Trophoblast cell (in vitro differentiated cells and primary cell): ENCODE measurements at regions not wholly inside any gene's neighbourhood (a gene's known extent, or its start where the extent isn't known, plus 50 kb on each side); places are given as distances from the start of the nearest gene placed in this dataset.

ENCODE experiments used
- DNase-seq, 2 donors: peaks; one replicate each; pipeline ENCODE4 v3.0.0-alpha.2; 2016
- H2AFZ ChIP-seq: 2 replicates; pipeline ENCODE4 v1.6.1; 2013; ENCODE audit warnings: low read length, moderate library complexity, mild to moderate bottlenecking; ENCODE audit not compliant: insufficient read depth, poor library complexity
- H2AK5ac ChIP-seq: 2 replicates; pipeline ENCODE4 v1.6.1; 2013; ENCODE audit warnings: mild to moderate bottlenecking, low read length
- H2BK120ac ChIP-seq: 2 replicates; pipeline ENCODE4 v1.6.1; 2013; ENCODE audit warnings: low read length, mild to moderate bottlenecking, moderate library complexity; ENCODE audit not compliant: insufficient read depth, poor library complexity
- H2BK12ac ChIP-seq: 2 replicates; pipeline ENCODE4 v1.6.1; 2013; ENCODE audit warnings: mild to moderate bottlenecking, low read length, moderate library complexity
- H2BK5ac ChIP-seq: 2 replicates; pipeline ENCODE4 v1.6.1; 2013; ENCODE audit warnings: low read length, low read depth, moderate library complexity, mild to moderate bottlenecking; ENCODE audit not compliant: poor library complexity
- H3K14ac ChIP-seq: 2 replicates; pipeline ENCODE4 v1.6.1; 2013; ENCODE audit warnings: mild to moderate bottlenecking, low read length
- H3K18ac ChIP-seq: 2 replicates; pipeline ENCODE4 v1.6.1; 2013; ENCODE audit warnings: mild to moderate bottlenecking, low read length
- H3K23ac ChIP-seq: 2 replicates; pipeline ENCODE4 v1.6.1; 2013; ENCODE audit warnings: low read length
- H3K27ac ChIP-seq: 2 replicates; pipeline ENCODE4 v1.5.1; 2013; ENCODE audit warnings: low read depth, mild to moderate bottlenecking, inconsistent platforms, low read length, moderate library complexity
- H3K27me3 ChIP-seq: 2 replicates; pipeline ENCODE4 v1.6.1; 2013; ENCODE audit warnings: inconsistent platforms, mild to moderate bottlenecking, low read length, moderate library complexity; ENCODE audit not compliant: insufficient read depth
- H3K36me3 ChIP-seq, 2 experiments: 1 replicate in 1 of 2; 2 replicates in 1 of 2; pipeline ENCODE4 v1.6.1; 2013; ENCODE audit warnings: low read length in 2 of 2, mild to moderate bottlenecking in 2 of 2, moderate library complexity in 1 of 2; ENCODE audit not compliant: insufficient read depth in 2 of 2, control insufficient read depth in 1 of 2
- H3K4ac ChIP-seq: 2 replicates; pipeline ENCODE4 v1.6.1; 2013; ENCODE audit warnings: low read depth, mild to moderate bottlenecking, low read length, moderate library complexity
- H3K4me1 ChIP-seq, 2 experiments: 1 replicate in 1 of 2; 2 replicates in 1 of 2; pipeline ENCODE4 v1.6.1; 2013; ENCODE audit warnings: low read length in 2 of 2, mild to moderate bottlenecking in 2 of 2, moderate library complexity in 1 of 2; ENCODE audit not compliant: insufficient read depth in 2 of 2, control insufficient read depth in 1 of 2
- H3K4me2 ChIP-seq: 2 replicates; pipeline ENCODE4 v1.6.1; 2013; ENCODE audit warnings: inconsistent platforms, mild to moderate bottlenecking, low read length, moderate library complexity
- H3K4me3 ChIP-seq: 2 replicates; pipeline ENCODE4 v1.5.1; 2013; ENCODE audit warnings: mild to moderate bottlenecking, low read depth, low read length, inconsistent platforms
- H3K79me1 ChIP-seq: one replicate; pipeline ENCODE4 v1.6.1; 2013; ENCODE audit warnings: low read length
- H3K79me2 ChIP-seq: 2 replicates; pipeline ENCODE4 v1.6.1; 2013; ENCODE audit warnings: low read length, mild to moderate bottlenecking; ENCODE audit not compliant: control insufficient read depth, insufficient read depth, poor library complexity
- H3K9ac ChIP-seq: 2 replicates; pipeline ENCODE4 v1.6.1; 2013; ENCODE audit warnings: mild to moderate bottlenecking, low read length
- H3K9me3 ChIP-seq: 2 replicates; pipeline ENCODE4 v1.6.1; 2013; ENCODE audit warnings: low read depth, mild to moderate bottlenecking, control low read depth, inconsistent platforms, low read length; ENCODE audit not compliant: insufficient read depth
- H4K12ac ChIP-seq: 2 replicates; pipeline ENCODE4 v1.6.1; 2013; ENCODE audit warnings: low read depth, mild to moderate bottlenecking, low read length, moderate library complexity
- H4K8ac ChIP-seq: 2 replicates; pipeline ENCODE4 v1.6.1; 2013; ENCODE audit warnings: low read depth, mild to moderate bottlenecking, low read length, moderate library complexity
- H4K91ac ChIP-seq: one replicate; pipeline ENCODE4 v1.6.1; 2013; ENCODE audit warnings: low read depth, mild to moderate bottlenecking, low read length, moderate library complexity
- WGBS: extraction: QIAGEN DNeasy Blood & Tissue Kit; methylation state at CpG from one replicate; pipeline ENCODE4 v1.1.7; 2013; ENCODE audit warnings: missing lambda C conversion rate; ENCODE audit not compliant: insufficient read length, insufficient coverage; ENCODE audit errors: extremely low coverage; 5-methylcytosine and 5-hydroxymethylcytosine counted together

GRCh38 chr9:85334228-85334627 is 407.5 kb downstream of the AGTPBP1 start:
- no peak overlapping the region for H4K8ac ChIP-seq
- no peak overlapping the region for H3K27ac ChIP-seq
- no peaks in the 10 kb centered on the region for H3K27me3 ChIP-seq
- H2BK5ac ChIP-seq, result no peak overlapping the region
- WGBS, result no CpG with 5 or more reads among the region's 2 CpGs
- H3K9me3 ChIP-seq, result no peaks in the 10 kb centered on the region
- H3K79me2 ChIP-seq, result no peaks in the 10 kb centered on the region
- no peaks in the 10 kb centered on the region for H3K79me1 ChIP-seq
- no peak overlapping the region for H3K18ac ChIP-seq
- no peak overlapping the region for H2BK12ac ChIP-seq
- no peak overlapping the region for H3K4me2 ChIP-seq
- H3K4me3 ChIP-seq, result no peak overlapping the region
- H2AFZ ChIP-seq, result no peak overlapping the region
- no peak overlapping the region for H4K91ac ChIP-seq
- H2AK5ac ChIP-seq, result no peak overlapping the region
- H3K36me3 ChIP-seq, result no peaks in the 10 kb centered on the region
- no peak overlapping the region for H3K23ac ChIP-seq
- H3K9ac ChIP-seq, result no peak overlapping the region
- no peak overlapping the region for H4K12ac ChIP-seq
- H3K4me1 ChIP-seq, result no peaks in the 10 kb centered on the region
- H3K4ac ChIP-seq, result no peak overlapping the region
- H3K14ac ChIP-seq, result no peak overlapping the region
- DNase-seq, result no peak
- H2BK120ac ChIP-seq, result no peak overlapping the region

GRCh38 chr9:85332487-85332886 is 409.3 kb downstream of the AGTPBP1 start:
- no peak overlapping the region for H3K4me2 ChIP-seq
- H2AFZ ChIP-seq, result no peak overlapping the region
- H2AK5ac ChIP-seq, result no peak overlapping the region
- no peak overlapping the region for H3K23ac ChIP-seq
- no peak overlapping the region for H3K4me3 ChIP-seq
- H3K4me1 ChIP-seq, result no peaks in the 10 kb centered on the region
- no peaks in the 10 kb centered on the region for H3K27me3 ChIP-seq
- H3K79me1 ChIP-seq, result no peaks in the 10 kb centered on the region
- H3K9me3 ChIP-seq, result no peaks in the 10 kb centered on the region
- no peak overlapping the region for H3K14ac ChIP-seq
- H2BK5ac ChIP-seq, result no peak overlapping the region
- H3K18ac ChIP-seq, result no peak overlapping the region
- no peak overlapping the region for H3K4ac ChIP-seq
- H4K12ac ChIP-seq, result no peak overlapping the region
- no peak overlapping the region for H3K9ac ChIP-seq
- no peak overlapping the region for H2BK12ac ChIP-seq
- no peak overlapping the region for H4K91ac ChIP-seq
- no peak overlapping the region for H3K27ac ChIP-seq
- no CpG with 5 or more reads among the region's 4 CpGs for WGBS
- no peak overlapping the region for H2BK120ac ChIP-seq
- no peaks in the 10 kb centered on the region for H3K79me2 ChIP-seq
- H4K8ac ChIP-seq, result no peak overlapping the region
- no peak for DNase-seq
- no peaks in the 10 kb centered on the region for H3K36me3 ChIP-seq

GRCh38 chr9:85331626-85332025 is 410.1 kb downstream of the AGTPBP1 start:
- no peak overlapping the region for H4K12ac ChIP-seq
- no peak overlapping the region for H3K4me3 ChIP-seq
- H2AK5ac ChIP-seq, result no peak overlapping the region
- no CpG with 5 or more reads among the region's 1 CpG for WGBS
- DNase-seq, result no peak
- no peak overlapping the region for H3K14ac ChIP-seq
- H3K9ac ChIP-seq, result no peak overlapping the region
- H3K79me2 ChIP-seq, result no peaks in the 10 kb centered on the region
- no peak overlapping the region for H2BK120ac ChIP-seq
- H4K91ac ChIP-seq, result no peak overlapping the region
- no peak overlapping the region for H3K27ac ChIP-seq
- no peak overlapping the region for H3K23ac ChIP-seq
- no peaks in the 10 kb centered on the region for H3K79me1 ChIP-seq
- H3K18ac ChIP-seq, result no peak overlapping the region
- no peak overlapping the region for H3K4me2 ChIP-seq
- H3K4ac ChIP-seq, result no peak overlapping the region
- H4K8ac ChIP-seq, result no peak overlapping the region
- no peaks in the 10 kb centered on the region for H3K4me1 ChIP-seq
- no peaks in the 10 kb centered on the region for H3K36me3 ChIP-seq
- no peaks in the 10 kb centered on the region for H3K9me3 ChIP-seq
- no peak overlapping the region for H2BK12ac ChIP-seq
- H2AFZ ChIP-seq, result no peak overlapping the region
- no peaks in the 10 kb centered on the region for H3K27me3 ChIP-seq
- no peak overlapping the region for H2BK5ac ChIP-seq

GRCh38 chr9:85322592-85322991 is 419.2 kb downstream of the AGTPBP1 start:
- Histone ChIP-seq H3K36me3 (no peaks in the 10 kb centered on the region), H3K79me2 (no peaks in the 10 kb centered on the region), H3K9ac (no peak overlapping the region), H2BK120ac (no peak overlapping the region), H3K4me3 (no peak overlapping the region), H3K27me3 (no peaks in the 10 kb centered on the region), H4K12ac (no peak overlapping the region), H2BK5ac (no peak overlapping the region), H2AFZ (no peak overlapping the region), H4K91ac (no peak overlapping the region), H3K4ac (no peak overlapping the region), H3K27ac (no peak overlapping the region), H3K14ac (no peak overlapping the region), H4K8ac (no peak overlapping the region), H2BK12ac (no peak overlapping the region), H3K79me1 (no peaks in the 10 kb centered on the region), H3K4me1 (no peaks in the 10 kb centered on the region), H3K4me2 (no peak overlapping the region), H2AK5ac (no peak overlapping the region), H3K23ac (no peak overlapping the region), H3K18ac (no peak overlapping the region), H3K9me3 (peaks cover 2% of the 10 kb centered on the region)
- no peak for DNase-seq
- no CpG with 5 or more reads among the region's 4 CpGs for WGBS
